GM13977 (cell line): ENCODE measurements at regions not wholly inside any gene's neighbourhood (a gene's known extent, or its start where the extent isn't known, plus 50 kb on each side); places are given as distances from the start of the nearest gene placed in this dataset.

Source experiments
- DNase-seq: peaks from one replicate; pipeline ENCODE4 v3.0.0; 2012; ENCODE audit warnings: low spot score
- in situ Hi-C: fragments of 300-500 bp; cut with MboI; formaldehyde crosslinking; loops from one replicate; pipeline ENCODE4 v1.12.0; 2022; ENCODE audit warnings: low sequenced_read_pairs, low pct_unique_long_range_greater_than_20kb, mixed read lengths, inconsistent platforms; ENCODE audit not compliant: unreplicated experiment
- TF ChIP-seq, protein P1 (sequence below): IDR thresholded peaks from 2 replicates; pipeline ENCODE4 v1.5.1; 2012; ENCODE audit warnings: mild to moderate bottlenecking, control low read depth; ENCODE audit not compliant: insufficient read depth; ENCODE audit errors: extremely low read depth, missing control alignments

- in situ Hi-C loops: no loop called here
- TF ChIP-seq, protein P1, sequence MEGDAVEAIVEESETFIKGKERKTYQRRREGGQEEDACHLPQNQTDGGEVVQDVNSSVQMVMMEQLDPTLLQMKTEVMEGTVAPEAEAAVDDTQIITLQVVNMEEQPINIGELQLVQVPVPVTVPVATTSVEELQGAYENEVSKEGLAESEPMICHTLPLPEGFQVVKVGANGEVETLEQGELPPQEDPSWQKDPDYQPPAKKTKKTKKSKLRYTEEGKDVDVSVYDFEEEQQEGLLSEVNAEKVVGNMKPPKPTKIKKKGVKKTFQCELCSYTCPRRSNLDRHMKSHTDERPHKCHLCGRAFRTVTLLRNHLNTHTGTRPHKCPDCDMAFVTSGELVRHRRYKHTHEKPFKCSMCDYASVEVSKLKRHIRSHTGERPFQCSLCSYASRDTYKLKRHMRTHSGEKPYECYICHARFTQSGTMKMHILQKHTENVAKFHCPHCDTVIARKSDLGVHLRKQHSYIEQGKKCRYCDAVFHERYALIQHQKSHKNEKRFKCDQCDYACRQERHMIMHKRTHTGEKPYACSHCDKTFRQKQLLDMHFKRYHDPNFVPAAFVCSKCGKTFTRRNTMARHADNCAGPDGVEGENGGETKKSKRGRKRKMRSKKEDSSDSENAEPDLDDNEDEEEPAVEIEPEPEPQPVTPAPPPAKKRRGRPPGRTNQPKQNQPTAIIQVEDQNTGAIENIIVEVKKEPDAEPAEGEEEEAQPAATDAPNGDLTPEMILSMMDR: no peak
- DNase-seq: no peak
Observed at GRCh38 chr13:107121793-107122192, 553.9 kb upstream of the ARGLU1 start.

GRCh38 chr13:107119989-107120881 lies 552.3 kb upstream of the ARGLU1 start:
- TF ChIP-seq, protein P1: no peak
- DNase-seq: no peak
- in situ Hi-C loops: no loop called here

DNA sequence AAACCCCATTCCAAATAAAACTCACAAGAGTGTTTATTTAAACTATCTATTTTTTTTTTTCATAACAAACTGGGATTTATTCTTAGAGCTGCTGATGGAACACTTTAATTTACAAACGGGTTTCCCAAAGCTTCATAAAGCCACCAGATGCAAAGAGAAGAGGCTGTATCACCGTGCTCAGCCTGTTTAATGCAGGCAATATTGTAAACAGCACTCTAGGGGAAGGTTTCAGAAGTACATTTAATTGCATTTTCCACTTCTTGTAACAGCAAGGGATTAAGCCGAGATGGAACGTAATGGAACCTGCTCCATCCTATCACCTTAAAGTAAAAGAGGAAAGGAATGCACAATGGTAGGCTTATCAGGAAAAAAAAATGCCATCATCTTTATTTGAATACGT lies 550.6 kb upstream of the ARGLU1 start:
- TF ChIP-seq, protein P1: no peak
- in situ Hi-C loops: no loop called here
- no peak for DNase-seq

- in situ Hi-C loops: no loop called here
- TF ChIP-seq, protein P1: no peak
- no peak for DNase-seq
Observed at GRCh38 chr13:107117327-107118012, 549.5 kb upstream of the ARGLU1 start.

- DNase-seq: no peak
- TF ChIP-seq, protein P1: no peak
- in situ Hi-C loops: no loop called here
Observed at GRCh38 chr13:107113387-107113786, 545.5 kb upstream of the ARGLU1 start.

GRCh38 chr13:107111248-107111647 lies 543.3 kb upstream of the ARGLU1 start:
- DNase-seq: no peak
- TF ChIP-seq, protein P1: no peak
- in situ Hi-C loops: no loop called here
